Ishikawa (cell line): ENCODE measurements at regions not wholly inside any gene's neighbourhood (a gene's known extent, or its start where the extent isn't known, plus 50 kb on each side); places are given as distances from the start of the nearest gene placed in this dataset.

Experiments used
- CREB1 ChIP-seq: IDR thresholded peaks from 2 replicates; pipeline ENCODE4 v1.6.1; 2012; ENCODE audit warnings: low read depth
- MAX ChIP-seq: IDR thresholded peaks from 2 replicates; pipeline ENCODE4 v1.6.1; 2012
- RAD21 ChIP-seq: IDR thresholded peaks from 2 replicates; pipeline ENCODE4 v1.6.1; 2012; ENCODE audit warnings: low read depth
- REST ChIP-seq: IDR thresholded peaks from 2 replicates; pipeline ENCODE4 v1.6.1; 2012; ENCODE audit warnings: low read depth, mild to moderate bottlenecking
- TAF1 ChIP-seq: IDR thresholded peaks from 2 replicates; pipeline ENCODE4 v1.6.1; 2012; ENCODE audit warnings: low read depth, mild to moderate bottlenecking
- TCF12 ChIP-seq: IDR thresholded peaks from 2 replicates; pipeline ENCODE4 v1.6.1; 2012; ENCODE audit warnings: low read depth
- YY1 ChIP-seq: IDR thresholded peaks from 2 replicates; pipeline ENCODE4 v1.6.1; 2012; ENCODE audit warnings: low read depth

DNA sequence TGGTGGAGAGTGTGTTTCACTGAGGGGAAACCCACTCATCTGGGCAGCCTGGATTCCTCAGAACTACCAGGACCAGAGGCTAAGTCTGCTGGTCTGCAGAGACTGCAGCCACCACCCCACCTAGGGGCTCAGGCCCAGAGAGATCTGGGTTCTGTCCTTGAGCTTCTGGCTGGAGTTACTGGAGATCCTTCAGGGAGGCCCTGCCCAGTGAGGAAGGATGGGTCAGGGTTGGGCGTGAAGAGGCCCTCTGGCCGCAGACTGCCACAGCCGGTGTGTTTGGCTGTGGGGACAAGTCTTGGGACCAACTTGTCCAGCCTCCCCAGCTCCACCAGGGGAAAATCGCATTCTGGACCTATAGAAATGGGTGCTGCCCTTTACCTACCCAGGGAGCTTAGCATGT is 235.3 kb upstream of the CBLB start:
- no peak for TF ChIP-seq MAX
- TF ChIP-seq RAD21 = no peak
- no peak for TF ChIP-seq REST
- no peak for TF ChIP-seq YY1
- TF ChIP-seq TAF1 = no peak
- no peak for TF ChIP-seq TCF12
- no peak for TF ChIP-seq CREB1
